Motor neuron (in vitro differentiated cells): ENCODE measurements at regions not wholly inside any gene's neighbourhood (a gene's known extent, or its start where the extent isn't known, plus 50 kb on each side); places are given as distances from the start of the nearest gene placed in this dataset.
"Not testable (repeated sequence)": the region's sequence is repeated elsewhere in the genome, so short reads cannot be mapped to it uniquely, and the experiment has no call there.

Experiments
- ATAC-seq, 8 experiments: fragments of 200-7000 bp; cut with Tn5 transposase; replicated peaks in 6 of 8; 2 replicates each; pipeline ENCODE4 v1.8.0; 2021; ENCODE audit warnings: mild to moderate bottlenecking in 8 of 8, moderate library complexity in 8 of 8
- H3K27ac ChIP-seq, 2 donors: fragments of 250-450 bp; sonication (Bioruptor Pico); 2 replicates each; pipeline ENCODE4 v1.9.0; 2021; ENCODE audit warnings: antibody characterized with exemption in 2 of 2, mild to moderate bottlenecking in 2 of 2, moderate library complexity in 1 of 2
- H3K4me1 ChIP-seq, 2 donors: fragments of 250-450 bp; sonication (Bioruptor Pico); replicated peaks in 1 of 2; 2 replicates each; pipeline ENCODE4 v1.6.1; 2021; ENCODE audit warnings: antibody characterized with exemption in 2 of 2, mild to moderate bottlenecking in 2 of 2, moderate library complexity in 1 of 2
- H3K4me3 ChIP-seq, 5 donors: fragments of 250-450 bp; sonication (Bioruptor Pico); 2 replicates each; pipeline ENCODE4 v1.9.0; 2021; ENCODE audit warnings: antibody characterized with exemption in 5 of 5, mild to moderate bottlenecking in 5 of 5, moderate library complexity in 4 of 5
- WGBS, 10 experiments: fragments of 450-650 bp; shearing (Covaris generic); methylation state at CpG; one replicate each; pipeline ENCODE4 v1.0.0; 2022; 5-methylcytosine and 5-hydroxymethylcytosine counted together
- in situ Hi-C, 9 experiments: fragments of 400-800 bp; cut with MboI; loops; one replicate each; pipeline ENCODE4 v1.15.0; 2021; ENCODE audit warnings: low sequenced_read_pairs in 9 of 9, low pct_unique_long_range_greater_than_20kb in 2 of 9; ENCODE audit not compliant: unreplicated experiment in 9 of 9

DNA sequence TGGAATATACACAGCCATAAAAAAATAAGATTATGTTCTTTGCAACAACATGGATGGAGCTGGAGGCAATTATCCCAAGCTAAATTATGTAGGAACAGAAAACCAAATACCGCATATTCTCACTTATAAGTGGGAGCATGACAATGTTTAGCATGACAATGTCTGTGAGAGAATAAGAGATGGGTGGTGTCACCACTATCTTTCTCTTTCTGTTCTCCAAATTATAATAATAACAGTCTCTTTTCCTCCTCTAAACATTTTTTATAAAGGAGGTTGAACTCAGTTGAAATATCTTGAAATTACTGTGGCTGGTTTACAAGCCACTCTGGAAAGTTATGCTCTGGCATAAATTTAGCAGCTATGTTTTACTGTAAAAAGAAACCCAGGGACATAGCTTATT is 108.4 kb upstream of the NBPF19 start:
- H3K4me3 ChIP-seq, H3K4me1 ChIP-seq, in situ Hi-C loops, H3K27ac ChIP-seq: not testable (repeated sequence)
- 80% methylated on average over 1 of the region's 1 CpG; no CpG with 5 or more reads in 9 of the 10 experiments for WGBS, 10 experiments
- ATAC-seq: peak in 2 of 8 experiments; percentile 15 to 34

- H3K27ac ChIP-seq, in situ Hi-C loops, H3K4me1 ChIP-seq, H3K4me3 ChIP-seq, ATAC-seq: not testable (repeated sequence)
- no CpG with 5 or more reads among the region's 3 CpGs for WGBS, 10 experiments
These were observed 107.3 kb upstream of the NBPF19 start for GRCh38 chr1:149367472-149368044.

DNA sequence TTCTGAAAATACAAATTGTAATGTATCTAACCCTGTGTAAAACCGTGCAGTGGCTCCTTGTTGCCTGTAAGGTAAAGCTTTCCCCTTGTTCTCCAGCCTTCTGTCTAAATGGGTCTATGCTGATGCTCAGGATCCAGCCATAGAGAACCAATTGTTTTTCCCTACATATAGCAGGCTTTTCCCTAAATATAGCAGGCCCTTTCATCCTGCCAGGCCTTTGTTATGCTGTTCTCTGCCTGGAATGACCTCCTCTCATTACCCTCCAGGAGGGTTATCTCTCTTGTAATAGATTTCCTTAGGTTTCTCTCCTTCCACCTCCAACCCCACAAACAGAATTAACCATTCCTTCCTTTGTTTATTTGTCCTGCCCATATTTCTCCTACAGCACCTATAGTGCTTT is 106.5 kb upstream of the NBPF19 start:
- H3K27ac ChIP-seq, in situ Hi-C loops, ATAC-seq, H3K4me3 ChIP-seq, H3K4me1 ChIP-seq: not testable (repeated sequence)
- no CpG with 5 or more reads among the region's 1 CpG for WGBS, 10 experiments

DNA sequence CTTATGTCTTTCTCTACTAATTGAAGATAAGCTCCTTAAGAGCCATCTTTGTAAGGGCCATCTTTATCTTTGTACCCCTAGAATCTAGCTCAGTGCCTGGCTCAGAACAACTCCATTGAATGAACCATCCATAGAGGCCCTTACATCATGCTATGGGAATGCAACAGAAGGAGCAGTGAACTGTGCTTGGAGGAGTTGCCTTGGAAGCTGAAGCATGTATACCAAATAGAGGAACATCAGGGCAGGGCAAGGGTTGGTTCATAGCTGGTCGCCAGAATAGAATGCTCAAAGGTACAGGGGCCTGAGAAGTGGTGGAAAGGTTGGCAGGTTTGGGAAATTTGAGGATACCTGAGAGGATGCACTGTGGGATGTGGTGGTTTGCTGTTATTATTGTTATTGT is 105.8 kb upstream of the NBPF19 start:
- ATAC-seq: peak in 4 of 8 experiments; percentile 41 to 58 (median 56)
- H3K4me1 ChIP-seq, in situ Hi-C loops, H3K4me3 ChIP-seq, H3K27ac ChIP-seq: not testable (repeated sequence)
- no CpG with 5 or more reads among the region's 1 CpG for WGBS, 10 experiments

DNA sequence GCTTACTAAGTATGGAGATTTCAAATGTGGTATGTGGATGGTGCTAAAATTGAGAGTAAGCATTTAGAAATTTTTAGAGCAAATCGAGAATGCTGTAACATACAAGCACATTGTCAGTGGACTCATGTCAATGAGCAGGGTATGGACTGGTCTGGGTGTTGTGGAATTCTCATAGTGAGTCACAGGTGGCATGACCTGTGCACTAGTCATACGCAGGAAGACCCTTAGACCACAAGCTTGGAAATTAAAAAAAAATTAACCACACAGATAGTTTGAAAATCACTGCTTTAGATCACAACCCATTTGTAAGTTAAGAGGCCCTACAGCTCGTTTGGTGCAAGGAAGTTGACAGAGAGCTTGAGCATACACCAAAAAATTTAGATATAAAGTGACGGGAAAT is 102.9 kb upstream of the NBPF19 start:
- ATAC-seq, H3K27ac ChIP-seq, H3K4me1 ChIP-seq, H3K4me3 ChIP-seq, in situ Hi-C loops: not testable (repeated sequence)
- WGBS, 10 experiments: no CpG with 5 or more reads among the region's 4 CpGs

GRCh38 chr1:149378462-149378861 is 96.4 kb upstream of the NBPF19 start:
- in situ Hi-C loops: not testable (repeated sequence)

DNA sequence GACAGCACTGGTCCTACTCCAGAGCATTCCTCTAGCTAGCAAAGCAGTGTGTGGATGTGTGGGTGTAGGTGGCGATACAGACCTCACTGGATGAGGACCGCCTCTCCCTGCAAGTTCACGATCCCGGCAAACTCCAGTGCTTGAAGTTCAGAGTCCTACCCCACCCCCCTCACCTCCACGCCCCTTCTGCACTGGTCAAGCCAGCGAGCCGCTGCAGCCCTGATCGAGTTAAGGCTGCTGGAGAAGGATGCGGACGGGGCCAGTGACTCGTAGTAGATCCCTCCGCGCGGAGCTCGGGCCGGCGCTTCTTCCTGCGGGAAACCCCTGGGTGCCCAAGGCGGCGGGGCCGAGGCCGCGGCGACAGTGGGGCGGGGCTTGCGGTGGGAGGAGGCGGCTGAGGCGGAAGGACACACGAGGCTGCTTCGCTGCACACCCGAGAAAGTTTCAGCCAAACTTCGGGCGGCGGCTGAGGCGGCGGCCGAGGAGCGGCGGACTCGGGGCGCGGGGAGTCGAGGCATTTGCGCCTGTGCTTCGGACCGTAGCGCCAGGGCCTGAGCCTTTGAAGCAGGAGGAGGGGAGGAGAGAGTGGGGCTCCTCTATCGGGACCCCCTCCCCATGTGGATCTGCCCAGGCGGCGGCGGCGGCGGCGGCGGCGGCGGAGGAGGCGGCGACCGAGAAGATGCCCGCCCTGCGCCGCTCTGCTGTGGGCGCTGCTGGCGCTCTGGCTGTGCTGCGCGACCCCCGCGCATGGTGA is 84.5 kb upstream of the NBPF19 start:
- peak; percentile 88 to 100 (median 99) for ATAC-seq
- H3K4me1 ChIP-seq, in situ Hi-C loops, H3K27ac ChIP-seq: not testable (repeated sequence)
- H3K4me3 ChIP-seq: peak overlapping the region; percentile 64 to 95 (median 79)
- no CpG with 5 or more reads among the region's 69 CpGs for WGBS, 10 experiments

More at GRCh38 chr1:149378462-149378861, 96.4 kb upstream of the NBPF19 start:
- not testable (repeated sequence) for H3K4me1 ChIP-seq, H3K27ac ChIP-seq, H3K4me3 ChIP-seq, ATAC-seq
- WGBS, 10 experiments: no CpG with 5 or more reads among the region's 3 CpGs

DNA sequence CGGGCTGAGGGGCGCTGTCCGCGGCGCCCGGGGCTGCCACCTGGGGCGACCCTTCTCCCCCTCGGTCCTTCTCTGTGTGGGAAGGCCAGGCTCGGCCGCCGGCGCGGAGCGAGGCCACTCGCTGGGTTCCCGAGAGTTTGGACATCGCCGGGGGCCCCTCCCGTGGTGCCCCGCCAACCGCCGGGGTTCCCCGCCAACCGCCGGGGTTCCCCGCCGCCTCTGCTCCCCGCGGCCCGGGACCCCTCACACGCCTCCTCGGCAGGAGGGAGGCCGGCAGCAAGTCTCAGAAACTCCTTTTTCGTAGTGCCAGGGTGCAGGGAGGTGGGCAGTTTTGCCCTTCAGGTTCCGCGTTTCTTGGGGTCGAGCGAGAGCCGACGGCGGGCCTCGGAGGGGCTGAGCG is 83.9 kb upstream of the NBPF19 start:
- H3K27ac ChIP-seq, H3K4me1 ChIP-seq, in situ Hi-C loops: not testable (repeated sequence)
- ATAC-seq: peak in 7 of 8 experiments; percentile 16 to 37 (median 30)
- peak overlapping the region; percentile 64 to 95 (median 79) for H3K4me3 ChIP-seq
- WGBS, 10 experiments: no CpG with 5 or more reads among the region's 43 CpGs

GRCh38 chr1:149395802-149396201 is 79.0 kb upstream of the NBPF19 start:
- in situ Hi-C loops, ATAC-seq, H3K27ac ChIP-seq, H3K4me1 ChIP-seq, H3K4me3 ChIP-seq: not testable (repeated sequence)
- no CpG with 5 or more reads among the region's 2 CpGs for WGBS, 10 experiments

GRCh38 chr1:149398527-149398926 is 76.3 kb upstream of the NBPF19 start:
- in situ Hi-C loops, H3K27ac ChIP-seq, H3K4me3 ChIP-seq, ATAC-seq, H3K4me1 ChIP-seq: not testable (repeated sequence)
- no CpG with 5 or more reads among the region's 6 CpGs for WGBS, 10 experiments

- H3K27ac ChIP-seq, ATAC-seq, H3K4me1 ChIP-seq, in situ Hi-C loops, H3K4me3 ChIP-seq: not testable (repeated sequence)
These were observed 66.4 kb upstream of the NBPF19 start for GRCh38 chr1:149408404-149408803.

DNA sequence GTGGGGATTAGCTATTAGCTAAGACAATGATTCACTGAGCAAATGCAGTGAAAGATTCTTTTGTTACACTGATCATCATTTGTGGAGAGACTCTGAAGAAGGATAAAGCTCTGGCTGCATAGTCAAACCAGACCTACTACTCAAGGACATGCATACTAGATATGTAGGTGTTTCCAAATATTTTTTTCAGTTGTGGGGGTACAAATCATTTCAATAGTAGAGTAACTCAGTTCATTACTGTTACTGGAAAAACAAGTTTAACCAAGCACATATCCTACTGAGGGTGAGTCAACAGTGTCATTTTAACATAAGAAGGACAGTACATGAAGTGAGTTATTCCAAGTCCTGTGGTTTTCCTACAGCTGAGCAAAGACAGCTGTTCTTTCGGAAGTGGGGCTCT is 59.5 kb upstream of the NBPF19 start:
- H3K27ac ChIP-seq, H3K4me1 ChIP-seq, H3K4me3 ChIP-seq, in situ Hi-C loops, ATAC-seq: not testable (repeated sequence)
- WGBS, 10 experiments: no CpG with 5 or more reads among the region's 1 CpG

GRCh38 chr1:149418782-149419181 is 56.1 kb upstream of the NBPF19 start:
- H3K27ac ChIP-seq, ATAC-seq, H3K4me3 ChIP-seq, in situ Hi-C loops, H3K4me1 ChIP-seq: not testable (repeated sequence)
- WGBS, 10 experiments: 99 to 100% (median 100%) methylated on average over 3 of the region's 3 CpGs; no CpG with 5 or more reads in 7 of the 10 experiments

DNA sequence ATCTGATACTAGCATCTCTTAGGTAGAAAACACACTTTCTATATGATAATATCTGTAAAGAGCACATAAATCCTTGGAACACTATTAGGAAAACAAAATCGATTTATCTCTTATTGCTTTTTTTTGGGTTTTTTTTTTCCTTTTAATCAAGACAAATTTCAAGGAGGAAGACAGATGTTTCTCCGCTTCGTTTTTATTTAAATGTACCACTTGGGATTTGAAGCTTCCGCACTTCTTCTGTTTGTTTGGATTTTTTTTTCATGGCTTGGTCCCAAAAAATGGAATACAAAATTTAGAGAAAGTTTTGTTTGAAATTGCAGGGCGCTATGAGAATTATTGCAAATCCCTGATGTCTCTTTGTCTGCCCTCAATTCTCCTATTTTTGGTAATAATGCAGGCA is 51.7 kb upstream of the NBPF19 start:
- H3K27ac ChIP-seq, in situ Hi-C loops, ATAC-seq, H3K4me3 ChIP-seq, H3K4me1 ChIP-seq: not testable (repeated sequence)
- 100% methylated on average over 1 of the region's 5 CpGs; no CpG with 5 or more reads in 9 of the 10 experiments for WGBS, 10 experiments
